HepG2 (cell line): ENCODE measurements at regions not wholly inside any gene's neighbourhood (a gene's known extent, or its start where the extent isn't known, plus 50 kb on each side); places are given as distances from the start of the nearest gene placed in this dataset.

Experiments used
- ATAC-seq: fragments of 200-7000 bp; cut with Tn5 transposase; 3 replicates; pipeline ENCODE4 v1.9.1; 2020; ENCODE audit warnings: mild to moderate bottlenecking, moderate library complexity
- BruUV-seq: library from RNA; stranded (reverse); fragments of 400-500 nt; replicated peaks from 2 replicates; lab custom pipeline; 2021; lab: Mats Ljungman, UMichigan
- CTCF ChIA-PET: fragments of 300-600 bp; formaldehyde crosslinking; extraction: SDS; loops from one replicate; lab custom pipeline; 2021; ENCODE audit warnings: low total read pairs, inconsistent platforms, low intra/inter-chr PET ratio; lab: Yijun Ruan, JAX
- POLR2A ChIA-PET: fragments of 350-600 bp; sonication (Branson Sonifier 250); formaldehyde crosslinking; loops from one replicate; lab custom pipeline; 2020; ENCODE audit warnings: antibody characterized with exemption, inconsistent platforms; lab: Yijun Ruan, JAX
- DNase-seq: peaks from one replicate; pipeline ENCODE4 v3.0.0-alpha.2; 2015; ENCODE audit warnings: low spot score
- FAIRE-seq: peaks from 3 replicates; lab custom pipeline; 2011; peaks lifted over from hg19 to GRCh38; lab: Jason Lieb, UNC
- H2AFZ ChIP-seq: one replicate; pipeline ENCODE4 v1.6.1; 2011; ENCODE audit warnings: low read length, inconsistent platforms
- H3K27ac ChIP-seq: fragments of 300-600 bp; 3 replicates; pipeline ENCODE4 v1.8.0; 2011; ENCODE audit warnings: mixed run types, mild to moderate bottlenecking, mixed read lengths, low read length, inconsistent platforms; ENCODE audit not compliant: insufficient read depth; ENCODE audit errors: extremely low read length
- H3K27me3 ChIP-seq, 2 experiments: fragments of 200-600 bp in 1 of 2; 2 replicates in 1 of 2; 3 replicates in 1 of 2; pipeline versions ENCODE4 v1.6.0 to v1.8.0; 2011; ENCODE audit warnings: low read length in 2 of 2, mild to moderate bottlenecking in 2 of 2, moderate library complexity in 2 of 2, inconsistent platforms in 1 of 2; ENCODE audit not compliant: insufficient read depth in 2 of 2, control insufficient read depth in 1 of 2
- H3K36me3 ChIP-seq, 2 experiments: fragments of 200-600 bp in 1 of 2; replicated peaks in 1 of 2; 2 replicates in 1 of 2; 3 replicates in 1 of 2; pipeline versions ENCODE4 v1.5.1 to v1.8.0; 2011; ENCODE audit warnings: low read length in 2 of 2, inconsistent platforms in 1 of 2; ENCODE audit not compliant: insufficient read depth in 2 of 2, control insufficient read depth in 1 of 2
- H3K4me1 ChIP-seq: 2 replicates; pipeline ENCODE4 v1.5.1; 2012; ENCODE audit warnings: low read length, inconsistent platforms; ENCODE audit not compliant: insufficient read depth
- H3K4me2 ChIP-seq: 2 replicates; pipeline ENCODE4 v1.6.0; 2011; ENCODE audit warnings: low read depth, low read length, inconsistent platforms
- H3K4me3 ChIP-seq, 3 experiments: fragments of 200-600 bp in 1 of 3; sonication (generic), shearing (Covaris generic) in 1 of 3; replicated peaks in 1 of 3; 2 replicates each; pipeline ENCODE4 v1.5.1; 2011 to 2016; ENCODE audit warnings: low read length in 3 of 3, inconsistent platforms in 2 of 3, low read depth in 2 of 3, mild to moderate bottlenecking in 2 of 3, control low read depth in 1 of 3, mixed read lengths in 1 of 3; ENCODE audit not compliant: insufficient read depth in 1 of 3
- H3K79me2 ChIP-seq: one replicate; pipeline ENCODE4 v1.6.1; 2011; ENCODE audit warnings: low read length, inconsistent platforms; ENCODE audit not compliant: insufficient read depth
- H3K9ac ChIP-seq: 2 replicates; pipeline ENCODE4 v1.6.0; 2011; ENCODE audit warnings: mild to moderate bottlenecking, low read depth, low read length, inconsistent platforms; ENCODE audit not compliant: insufficient read depth
- H3K9me3 ChIP-seq: 2 replicates; pipeline ENCODE4 v1.5.1; 2012; ENCODE audit warnings: mild to moderate bottlenecking, low read length
- H4K20me1 ChIP-seq: 2 replicates; pipeline ENCODE4 v1.6.0; 2011; ENCODE audit warnings: inconsistent platforms, mild to moderate bottlenecking, low read length, moderate library complexity; ENCODE audit not compliant: insufficient read depth
- ETS1 ChIP-seq: sonication (generic); formaldehyde crosslinking; IDR thresholded peaks from 2 replicates; pipeline ENCODE4 v1.4.0; 2020; ENCODE audit warnings: missing genetic modification reagents
- PHF5A ChIP-seq: IDR thresholded peaks from one replicate; pipeline ENCODE4 v1.6.1; 2018; ENCODE audit warnings: low read depth, missing genetic modification reagents; ENCODE audit not compliant: unreplicated experiment
- PRDM15 ChIP-seq: sonication (generic); formaldehyde crosslinking; IDR thresholded peaks from 2 replicates; pipeline ENCODE4 v1.4.0; 2020; ENCODE audit warnings: missing genetic modification reagents
- REPIN1 ChIP-seq: sonication (generic); formaldehyde crosslinking; IDR thresholded peaks from 2 replicates; pipeline ENCODE4 v1.8.0; 2022; ENCODE audit warnings: missing genetic modification reagents, low read depth, mild to moderate bottlenecking, borderline replicate concordance
- SMC3 ChIP-seq: IDR thresholded peaks from 2 replicates; pipeline ENCODE4 v1.6.1; 2011; ENCODE audit warnings: low read length, improper control_type of control experiment
- STAT6 ChIP-seq: sonication (generic); formaldehyde crosslinking; IDR thresholded peaks from 2 replicates; pipeline ENCODE4 v1.4.0; 2020; ENCODE audit warnings: missing genetic modification reagents, mild to moderate bottlenecking, borderline replicate concordance
- ZFP90 ChIP-seq: sonication (generic); formaldehyde crosslinking; IDR thresholded peaks from 2 replicates; pipeline ENCODE4 v1.8.0; 2022; ENCODE audit warnings: missing genetic modification reagents, mild to moderate bottlenecking, inconsistent platforms, borderline replicate concordance
- ZNF101 ChIP-seq: sonication (generic); formaldehyde crosslinking; IDR thresholded peaks from 2 replicates; pipeline ENCODE4 v1.4.0; 2020; ENCODE audit warnings: mild to moderate bottlenecking, low read depth, missing genetic modification reagents, borderline replicate concordance
- ZNF17 ChIP-seq: sonication (generic); formaldehyde crosslinking; IDR thresholded peaks from 2 replicates; pipeline ENCODE4 v1.5.0; 2020; ENCODE audit warnings: mild to moderate bottlenecking, missing genetic modification reagents
- ZNF451 ChIP-seq: sonication (generic); formaldehyde crosslinking; IDR thresholded peaks from 2 replicates; pipeline ENCODE4 v1.5.0; 2020; ENCODE audit warnings: mild to moderate bottlenecking, missing genetic modification reagents
- WGBS: methylation state at CpG from one replicate; pipeline ENCODE4 v1.1.6; 2017; ENCODE audit warnings: low lambda C conversion rate; 5-methylcytosine and 5-hydroxymethylcytosine counted together
- in situ Hi-C: cut with HindIII; loops from 2 replicates; pipeline ENCODE4 v1.10.0; 2017; ENCODE audit warnings: low pct_unique_long_range_greater_than_20kb; ENCODE audit not compliant: extremely low pct_ligation_motif_present
- intact Hi-C: fragments of 100-400 bp; cut with micrococcal nuclease; formaldehyde crosslinking; loops from one replicate; pipeline ENCODE4 v1.10.0; 2022; ENCODE audit not compliant: unreplicated experiment

- H3K36me3 ChIP-seq = no peaks in the 10 kb centered on the region
- no peaks in the 10 kb centered on the region for H3K27me3 ChIP-seq
- H3K4me3 ChIP-seq = no peak overlapping the region
- H3K27ac ChIP-seq = no peak overlapping the region
- CTCF ChIA-PET = no interaction called here
- POLR2A ChIA-PET = no interaction called here
- peaks cover 75% of the 10 kb centered on the region for H3K9me3 ChIP-seq
- TF ChIP-seq ZNF451 (no peak), ETS1 (no peak), STAT6 (CRISPR knock-in tag) (no peak)
- H4K20me1 ChIP-seq = no peaks in the 10 kb centered on the region
- no peak for DNase-seq
- BruUV-seq = no TSS peak
- FAIRE-seq = no peak
- no peak overlapping the region for H3K4me2 ChIP-seq
- in situ Hi-C loops = no loop called here
- H3K4me1 ChIP-seq = no peaks in the 10 kb centered on the region
- intact Hi-C loops = no loop called here
- H3K79me2 ChIP-seq = no peaks in the 10 kb centered on the region
- H3K9ac ChIP-seq = no peak overlapping the region
- ATAC-seq = no peak
- no peak overlapping the region for H2AFZ ChIP-seq
These were observed 365.7 kb upstream of the CPEB2 start for GRCh38 chr4:14636563-14636962.

- Histone ChIP-seq H3K79me2 (no peaks in the 10 kb centered on the region), H4K20me1 (no peaks in the 10 kb centered on the region), H3K9ac (no peak overlapping the region), H2AFZ (no peak overlapping the region), H3K4me2 (no peak overlapping the region), H3K36me3 (no peaks in the 10 kb centered on the region), H3K27ac (no peak overlapping the region), H3K27me3 (no peaks in the 10 kb centered on the region), H3K9me3 (peaks cover 62% of the 10 kb centered on the region), H3K4me3 (no peak overlapping the region), H3K4me1 (no peaks in the 10 kb centered on the region)
- ATAC-seq = no peak
- no peak for DNase-seq
- CTCF ChIA-PET = no interaction called here
- BruUV-seq = no TSS peak
- TF ChIP-seq PHF5A (CRISPR knock-in tag) (no peak), ZNF101 (CRISPR knock-in tag) (no peak), PRDM15 (CRISPR knock-in tag) (no peak), ZNF17 (CRISPR knock-in tag) (no peak), REPIN1 (no peak), ZFP90 (CRISPR knock-in tag) (no peak), SMC3 (no peak)
- WGBS = 0% methylated on average over 1 of the region's 1 CpG
- POLR2A ChIA-PET = no interaction called here
- in situ Hi-C loops = no loop called here
- intact Hi-C loops = no loop called here
- no peak for FAIRE-seq
These were observed 361.8 kb upstream of the CPEB2 start for GRCh38 chr4:14640476-14640875.
